IMR-90 (cell line): ENCODE measurements at regions not wholly inside any gene's neighbourhood (a gene's known extent, or its start where the extent isn't known, plus 50 kb on each side); places are given as distances from the start of the nearest gene placed in this dataset.

Source experiments
- ATAC-seq: fragments of 200-7000 bp; cut with Tn5 transposase; 2 replicates; pipeline ENCODE4 v1.9.1; 2020; ENCODE audit warnings: low read depth, mild to moderate bottlenecking, moderate library complexity
- BruUV-seq: library from RNA; stranded (reverse); fragments of 400-500 nt; replicated peaks from 2 replicates; lab custom pipeline; 2021; lab: Mats Ljungman, UMichigan
- CTCF ChIA-PET: fragments of 300-600 bp; formaldehyde crosslinking; extraction: SDS; loops from one replicate; lab custom pipeline; 2021; ENCODE audit warnings: antibody characterized with exemption; lab: Yijun Ruan, JAX
- POLR2A ChIA-PET: fragments of 300-600 bp; sonication (Branson Sonifier 250); formaldehyde crosslinking; loops from one replicate; lab custom pipeline; 2022; ENCODE audit warnings: antibody characterized with exemption; ENCODE audit not compliant: unreplicated experiment; lab: Charles Lee
- DNase-seq: peaks from one replicate; pipeline ENCODE4 v3.0.0; 2013
- H2AFZ ChIP-seq: replicated peaks from 2 replicates; pipeline ENCODE3; 2013; ENCODE audit warnings: low read length, mild to moderate bottlenecking; ENCODE audit not compliant: poor library complexity
- H2AK5ac ChIP-seq: 2 replicates; pipeline ENCODE4 v1.6.1; 2013; ENCODE audit warnings: low read depth, low read length, inconsistent platforms
- H2AK9ac ChIP-seq: replicated peaks from 2 replicates; pipeline ENCODE3; 2013; ENCODE audit warnings: mild to moderate bottlenecking, low read depth, low read length, moderate library complexity; ENCODE audit not compliant: poor library complexity
- H2BK120ac ChIP-seq: 2 replicates; pipeline ENCODE4 v1.6.1; 2013; ENCODE audit warnings: low read depth, low read length, inconsistent platforms
- H2BK15ac ChIP-seq: 3 replicates; pipeline ENCODE4 v1.6.1; 2013; ENCODE audit warnings: low read depth, low read length, inconsistent platforms
- H2BK20ac ChIP-seq: 2 replicates; pipeline ENCODE4 v1.6.1; 2013; ENCODE audit warnings: low read depth, mild to moderate bottlenecking, inconsistent platforms, low read length, moderate library complexity
- H2BK5ac ChIP-seq: 2 replicates; pipeline ENCODE4 v1.6.1; 2013; ENCODE audit warnings: mild to moderate bottlenecking, low read depth, low read length, inconsistent platforms; ENCODE audit not compliant: poor library complexity, severe bottlenecking
- H3K14ac ChIP-seq: replicated peaks from 2 replicates; pipeline ENCODE4 v1.6.1; 2013; ENCODE audit warnings: low read depth, low read length, inconsistent platforms
- H3K18ac ChIP-seq: 2 replicates; pipeline ENCODE4 v1.6.1; 2013; ENCODE audit warnings: low read depth, low read length, control low read depth
- H3K23ac ChIP-seq: 2 replicates; pipeline ENCODE4 v1.6.1; 2013; ENCODE audit warnings: low read depth, low read length, inconsistent platforms
- H3K27ac ChIP-seq: 2 replicates; pipeline ENCODE4 v1.5.1; 2013; ENCODE audit warnings: mild to moderate bottlenecking, control low read depth, low read length; ENCODE audit not compliant: insufficient read depth
- H3K27me3 ChIP-seq: 2 replicates; pipeline ENCODE4 v1.6.1; 2013; ENCODE audit warnings: low read length; ENCODE audit not compliant: control insufficient read depth, insufficient read depth
- H3K36me3 ChIP-seq: 2 replicates; pipeline ENCODE4 v1.6.1; 2013; ENCODE audit warnings: low read length, mixed read lengths; ENCODE audit not compliant: control insufficient read depth, insufficient read depth
- H3K4ac ChIP-seq: 2 replicates; pipeline ENCODE4 v1.6.1; 2013; ENCODE audit warnings: low read depth, low read length, inconsistent platforms
- H3K4me1 ChIP-seq: 2 replicates; pipeline ENCODE4 v1.6.1; 2013; ENCODE audit warnings: low read length, mixed read lengths; ENCODE audit not compliant: control insufficient read depth, insufficient read depth
- H3K4me2 ChIP-seq: 2 replicates; pipeline ENCODE4 v1.6.1; 2013; ENCODE audit warnings: low read depth, mild to moderate bottlenecking, control low read depth, low read length, moderate library complexity
- H3K4me3 ChIP-seq: 2 replicates; pipeline ENCODE4 v1.5.1; 2013; ENCODE audit warnings: low read depth, mild to moderate bottlenecking, control low read depth, low read length, moderate library complexity; ENCODE audit not compliant: insufficient read depth
- H3K56ac ChIP-seq: 2 replicates; pipeline ENCODE4 v1.6.1; 2013; ENCODE audit warnings: low read length, inconsistent platforms; ENCODE audit not compliant: insufficient read depth; ENCODE audit errors: extremely low read depth
- H3K79me1 ChIP-seq, 2 experiments: 2 replicates each; pipeline ENCODE4 v1.6.1; 2013; ENCODE audit warnings: low read length in 2 of 2, inconsistent platforms in 1 of 2, low read depth in 1 of 2
- H3K9ac ChIP-seq: 2 replicates; pipeline ENCODE4 v1.6.1; 2013; ENCODE audit warnings: low read depth, low read length, control low read depth
- H3K9me1 ChIP-seq: 2 replicates; pipeline ENCODE4 v1.6.1; 2013; ENCODE audit warnings: low read length, inconsistent platforms; ENCODE audit not compliant: insufficient read depth
- H3K9me3 ChIP-seq: 2 replicates; pipeline ENCODE4 v1.6.1; 2013; ENCODE audit warnings: low read length; ENCODE audit not compliant: control insufficient read depth, insufficient read depth
- H4K20me1 ChIP-seq: 2 replicates; pipeline ENCODE4 v1.6.1; 2013; ENCODE audit warnings: low read length, inconsistent platforms; ENCODE audit not compliant: insufficient read depth
- H4K5ac ChIP-seq: 2 replicates; pipeline ENCODE4 v1.6.1; 2013; ENCODE audit warnings: mild to moderate bottlenecking, low read depth, low read length, control low read depth
- H4K8ac ChIP-seq, 2 experiments: 2 replicates each; pipeline ENCODE4 v1.6.1; 2013; ENCODE audit warnings: low read depth in 2 of 2, low read length in 2 of 2, control low read depth in 1 of 2, inconsistent platforms in 1 of 2
- H4K91ac ChIP-seq: 2 replicates; pipeline ENCODE4 v1.6.1; 2013; ENCODE audit warnings: low read depth, low read length, inconsistent platforms; ENCODE audit not compliant: insufficient read depth
- CEBPB ChIP-seq: IDR thresholded peaks from 2 replicates; pipeline ENCODE4 v1.6.1; 2012; ENCODE audit warnings: low read depth, low read length, improper control_type of control experiment
- ELK1 ChIP-seq: fragments of 150-350 bp; IDR thresholded peaks from 2 replicates; pipeline ENCODE4 v1.6.1; 2016; ENCODE audit warnings: low read depth, mild to moderate bottlenecking, low read length, moderate library complexity, borderline replicate concordance
- FOS ChIP-seq: fragments of 150-350 bp; IDR thresholded peaks from 2 replicates; pipeline ENCODE4 v1.6.1; 2016; ENCODE audit warnings: low read depth, low read length
- MAFK ChIP-seq: IDR thresholded peaks from 2 replicates; pipeline ENCODE4 v1.6.1; 2012; ENCODE audit warnings: low read depth, low read length, improper control_type of control experiment
- MAZ ChIP-seq: IDR thresholded peaks from 2 replicates; pipeline ENCODE4 v1.6.1; 2012; ENCODE audit warnings: low read depth, mild to moderate bottlenecking, low read length, improper control_type of control experiment, moderate library complexity, borderline replicate concordance
- MXI1 ChIP-seq: IDR thresholded peaks from 2 replicates; pipeline ENCODE4 v1.6.1; 2012; ENCODE audit warnings: low read depth, mild to moderate bottlenecking, low read length, moderate library complexity, borderline replicate concordance
- RAD21 ChIP-seq: IDR thresholded peaks from 2 replicates; pipeline ENCODE4 v1.6.1; 2012; ENCODE audit warnings: low read length, improper control_type of control experiment
- RFX5 ChIP-seq: IDR thresholded peaks from 2 replicates; pipeline ENCODE4 v1.8.0; 2012; ENCODE audit warnings: low read depth, mild to moderate bottlenecking, low read length, moderate library complexity
- WGBS, 2 experiments: methylation state at CpG; one replicate each; pipeline versions ENCODE4 v1.1.5 to v1.1.7; 2013; ENCODE audit warnings: missing lambda C conversion rate in 2 of 2; ENCODE audit not compliant: insufficient read length in 1 of 2; ENCODE audit errors: extremely low coverage in 2 of 2; 5-methylcytosine and 5-hydroxymethylcytosine counted together
- dilution Hi-C: fragments of 300-500 bp; cut with HindIII; formaldehyde crosslinking; loops from one replicate; pipeline ENCODE4 v1.14.3; 2018; ENCODE audit warnings: low sequenced_read_pairs; ENCODE audit not compliant: unreplicated experiment
- in situ Hi-C: fragments of 300-500 bp; cut with MboI; formaldehyde crosslinking; loops from 3 replicates; pipeline ENCODE4 v1.14.3; 2019; ENCODE audit warnings: low sequenced_read_pairs, inconsistent platforms, mixed read lengths
- intact Hi-C: fragments of 100-400 bp; cut with micrococcal nuclease; formaldehyde crosslinking; loops from 2 replicates; pipeline ENCODE4 v1.10.0; 2022
- TF ChIP-seq, protein P1 (sequence below): conservative IDR thresholded peaks from 2 replicates; pipeline ENCODE4 v1.5.1; 2012; ENCODE audit warnings: mild to moderate bottlenecking, low read depth, low read length, improper control_type of control experiment

DNA sequence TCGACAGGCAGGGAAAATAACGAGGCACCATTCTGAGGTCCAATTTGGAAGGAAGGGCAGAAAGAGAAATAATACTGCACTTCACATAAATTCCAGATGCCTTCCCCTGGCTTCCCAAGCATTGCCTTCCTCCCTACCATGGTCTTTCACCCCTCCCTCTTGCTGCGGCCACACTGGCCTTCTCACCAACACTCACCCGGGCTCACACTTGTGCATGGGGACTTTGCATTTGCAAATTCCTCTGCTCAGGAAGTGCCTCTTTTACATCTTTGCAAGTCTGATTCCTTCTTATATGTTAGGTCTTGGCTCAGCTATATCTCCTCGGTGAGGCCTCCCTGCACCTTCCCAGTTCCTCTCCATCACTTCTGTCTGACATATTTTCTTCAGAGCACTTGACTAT, 199.4 kb downstream of the CHIC2 start:
- Histone ChIP-seq H3K4me1 (peaks cover 15% of the 10 kb centered on the region), H4K5ac (no peak overlapping the region), H4K8ac (no peak overlapping the region), H3K23ac (no peak overlapping the region), H4K91ac (no peak overlapping the region), H2BK15ac (peak overlapping the region; percentile 90; the same call in 1 of the 3 replicates), H3K56ac (no peak overlapping the region), H2AK5ac (peak overlapping the region; percentile 57; the same call in 1 of the 2 replicates), H3K18ac (peak overlapping the region; percentile 72; the same call in 1 of the 2 replicates), H4K20me1 (no peaks in the 10 kb centered on the region), H3K27me3 (no peaks in the 10 kb centered on the region), H3K27ac (no peak overlapping the region; the same call in 1 of the 2 replicates), H2BK120ac (no peak overlapping the region), H3K9me3 (no peaks in the 10 kb centered on the region), H3K4me3 (no peak overlapping the region), H3K9ac (no peak overlapping the region), H3K14ac (no peak overlapping the region), H2BK20ac (no peak overlapping the region), H2AK9ac (no peak overlapping the region), H3K9me1 (peaks cover 2% of the 10 kb centered on the region; the same call in 1 of the 2 replicates), H3K36me3 (no peaks in the 10 kb centered on the region), H2BK5ac (no peak overlapping the region), H3K4ac (no peak overlapping the region), H2AFZ (no peak overlapping the region), H3K4me2 (no peak overlapping the region), H3K79me1 (no peaks in the 10 kb centered on the region)
- dilution Hi-C loops, result no loop called here
- ChIA-PET CTCF (no interaction called here), POLR2A (no interaction called here)
- no peak for ATAC-seq
- BruUV-seq, result no TSS peak
- in situ Hi-C loops, result no loop called here
- 70% methylated on average over 3 of the region's 5 CpGs; no CpG with 5 or more reads in 1 of the 2 experiments for WGBS, 2 experiments
- intact Hi-C loops, result no loop called here
- no peak for DNase-seq
- no peak for TF ChIP-seq FOS
- no peak for TF ChIP-seq RAD21
- TF ChIP-seq CEBPB, result no peak
- TF ChIP-seq RFX5, result no peak
- no peak for TF ChIP-seq MAFK
- TF ChIP-seq ELK1, result no peak
- TF ChIP-seq, protein P1, sequence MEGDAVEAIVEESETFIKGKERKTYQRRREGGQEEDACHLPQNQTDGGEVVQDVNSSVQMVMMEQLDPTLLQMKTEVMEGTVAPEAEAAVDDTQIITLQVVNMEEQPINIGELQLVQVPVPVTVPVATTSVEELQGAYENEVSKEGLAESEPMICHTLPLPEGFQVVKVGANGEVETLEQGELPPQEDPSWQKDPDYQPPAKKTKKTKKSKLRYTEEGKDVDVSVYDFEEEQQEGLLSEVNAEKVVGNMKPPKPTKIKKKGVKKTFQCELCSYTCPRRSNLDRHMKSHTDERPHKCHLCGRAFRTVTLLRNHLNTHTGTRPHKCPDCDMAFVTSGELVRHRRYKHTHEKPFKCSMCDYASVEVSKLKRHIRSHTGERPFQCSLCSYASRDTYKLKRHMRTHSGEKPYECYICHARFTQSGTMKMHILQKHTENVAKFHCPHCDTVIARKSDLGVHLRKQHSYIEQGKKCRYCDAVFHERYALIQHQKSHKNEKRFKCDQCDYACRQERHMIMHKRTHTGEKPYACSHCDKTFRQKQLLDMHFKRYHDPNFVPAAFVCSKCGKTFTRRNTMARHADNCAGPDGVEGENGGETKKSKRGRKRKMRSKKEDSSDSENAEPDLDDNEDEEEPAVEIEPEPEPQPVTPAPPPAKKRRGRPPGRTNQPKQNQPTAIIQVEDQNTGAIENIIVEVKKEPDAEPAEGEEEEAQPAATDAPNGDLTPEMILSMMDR, result no peak
- no peak for TF ChIP-seq MXI1
- TF ChIP-seq MAZ, result no peak
